T-helper 1 cell (primary cell): ENCODE measurements at regions not wholly inside any gene's neighbourhood (a gene's known extent, or its start where the extent isn't known, plus 50 kb on each side); places are given as distances from the start of the nearest gene placed in this dataset.

Experiments
- DNase-seq, 5 donors: peaks; one replicate each; pipeline ENCODE4 v3.0.0-alpha.2; 2012 to 2020

DNA sequence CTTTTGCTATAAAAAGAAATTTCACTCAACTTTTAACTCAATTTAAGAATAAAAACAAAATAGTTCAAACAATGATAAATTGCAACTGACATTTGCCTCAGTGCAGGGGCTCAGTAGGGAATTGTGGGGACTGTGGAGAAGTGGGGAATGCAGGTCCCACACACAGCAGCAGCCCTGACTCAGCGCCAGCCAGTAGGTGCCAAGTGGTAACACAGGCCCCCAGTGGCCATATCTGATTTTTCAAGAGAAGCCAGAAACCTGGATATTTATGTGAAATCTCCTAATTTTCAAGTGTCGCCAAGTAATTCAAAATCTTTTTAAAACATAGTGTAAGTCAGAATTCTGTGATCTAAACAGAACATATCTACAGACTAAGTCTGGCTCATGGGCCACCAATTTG is 186.3 kb downstream of the EN1 start:
- no peak for DNase-seq

DNA sequence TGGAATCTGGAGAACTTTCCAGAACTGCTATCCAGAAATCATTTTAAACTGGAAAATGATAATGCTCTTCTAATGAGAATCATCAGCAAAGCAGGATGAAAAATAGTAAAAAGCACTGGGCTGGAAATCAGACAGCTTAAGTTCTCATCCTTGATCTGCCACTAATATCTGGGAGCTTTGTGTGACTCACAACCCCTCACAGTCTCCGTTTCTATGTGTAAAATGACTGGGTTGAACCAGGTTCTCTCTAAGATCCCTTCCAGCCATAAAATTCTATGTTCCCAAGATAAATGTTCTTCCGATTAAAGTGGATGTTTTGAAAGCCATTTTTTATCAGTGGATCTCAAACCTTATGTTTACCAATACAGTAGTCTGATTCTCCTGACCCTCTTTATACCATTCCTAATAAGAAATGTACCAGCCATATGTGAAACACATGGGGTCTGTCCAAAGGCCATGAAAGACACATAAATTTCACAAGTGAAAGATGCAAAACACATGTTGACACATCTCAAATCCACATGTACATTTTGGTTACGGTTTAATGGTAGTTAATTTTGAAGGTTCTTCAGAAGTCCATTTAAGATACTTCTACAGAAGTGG is 188.8 kb downstream of the EN1 start:
- DNase-seq, result no peak

DNA sequence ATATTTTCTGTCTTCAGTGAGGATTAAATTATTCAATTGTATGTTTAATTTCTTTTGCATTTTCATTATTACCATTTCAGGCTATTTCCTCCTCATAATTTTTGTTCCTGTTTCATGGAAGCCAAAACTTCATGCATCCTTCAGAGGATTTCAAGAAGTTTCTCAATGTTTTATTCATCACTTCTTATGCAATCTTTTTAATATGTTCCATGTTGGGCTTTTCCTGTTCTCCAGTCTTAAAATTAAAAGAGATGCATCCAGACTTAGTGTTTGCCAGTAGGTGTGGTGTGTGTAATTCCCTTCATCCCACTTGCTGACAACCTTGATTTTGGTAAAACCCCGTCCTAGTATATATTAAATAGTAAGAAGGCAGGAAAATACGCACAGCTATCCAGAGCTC is 190.0 kb downstream of the EN1 start:
- DNase-seq, result no peak

- DNase-seq, result no peak
Measured at GRCh38 chr2:118654945-118655344, 192.5 kb downstream of the EN1 start.

- no peak for DNase-seq
Measured at GRCh38 chr2:118650327-118650726, 197.1 kb downstream of the EN1 start.

DNA sequence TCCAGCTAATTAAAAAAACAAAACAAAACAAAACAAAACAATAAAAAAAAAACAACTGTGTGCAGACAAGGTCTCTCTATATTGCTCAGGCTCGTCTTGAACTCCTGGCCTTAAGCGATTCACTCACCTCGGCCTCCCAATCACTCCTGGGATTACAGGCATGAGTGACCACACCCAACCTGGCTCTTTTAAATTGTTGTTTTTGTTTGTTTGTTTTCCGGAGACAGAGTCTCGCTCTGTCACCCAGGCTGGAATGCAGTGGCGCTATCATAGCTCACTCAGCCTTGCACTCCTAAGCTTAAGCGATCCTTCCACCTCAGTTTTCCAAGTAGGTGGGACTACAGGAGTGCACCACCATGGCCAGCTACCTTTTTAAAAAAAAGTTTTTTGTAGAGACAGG is 201.6 kb downstream of the EN1 start:
- no peak for DNase-seq

GRCh38 chr2:118644190-118644589 is 203.3 kb downstream of the EN1 start:
- no peak for DNase-seq

DNA sequence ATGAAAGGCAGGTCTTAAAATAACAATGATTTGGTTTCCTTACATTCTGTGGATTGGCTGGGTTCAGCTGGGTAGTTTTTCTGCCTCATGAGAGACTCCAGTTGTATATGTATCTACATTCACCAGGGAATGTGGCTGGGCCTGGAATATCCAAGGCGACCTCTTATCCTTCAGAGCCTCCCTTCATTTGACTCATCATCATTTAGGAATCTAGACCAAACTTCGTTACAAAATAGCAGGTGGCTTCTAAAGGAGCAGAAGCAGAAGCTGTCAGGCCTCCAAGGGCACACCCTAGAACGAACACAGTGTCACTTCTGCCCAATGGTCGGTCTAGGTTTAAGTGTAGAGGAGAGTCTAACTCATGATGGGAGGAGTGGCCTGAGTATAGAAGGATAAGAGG is 204.2 kb downstream of the EN1 start:
- no peak for DNase-seq

DNA sequence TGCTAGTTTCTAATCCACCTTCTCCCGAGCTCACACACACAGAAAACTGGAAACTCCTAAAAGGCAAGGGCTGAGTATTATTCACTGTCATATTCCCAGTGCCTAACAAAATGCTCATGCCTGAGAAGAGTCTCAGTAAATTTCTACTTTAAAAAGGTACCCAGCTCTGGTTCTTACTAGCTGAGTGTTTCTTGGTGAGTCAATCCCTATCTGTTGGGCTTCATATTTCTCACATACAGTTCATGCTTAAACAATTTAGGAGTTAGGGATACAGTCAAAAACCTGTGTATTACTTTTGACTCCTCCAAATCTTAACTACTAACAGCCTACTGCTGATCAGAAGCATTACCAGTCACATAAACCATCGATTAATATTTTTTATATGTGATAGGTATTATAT is 204.9 kb downstream of the EN1 start:
- no peak for DNase-seq

- DNase-seq, result no peak
Measured at GRCh38 chr2:118641711-118642110, 205.7 kb downstream of the EN1 start.

- no peak for DNase-seq
Measured at GRCh38 chr2:118639371-118639770, 208.1 kb downstream of the EN1 start.

DNA sequence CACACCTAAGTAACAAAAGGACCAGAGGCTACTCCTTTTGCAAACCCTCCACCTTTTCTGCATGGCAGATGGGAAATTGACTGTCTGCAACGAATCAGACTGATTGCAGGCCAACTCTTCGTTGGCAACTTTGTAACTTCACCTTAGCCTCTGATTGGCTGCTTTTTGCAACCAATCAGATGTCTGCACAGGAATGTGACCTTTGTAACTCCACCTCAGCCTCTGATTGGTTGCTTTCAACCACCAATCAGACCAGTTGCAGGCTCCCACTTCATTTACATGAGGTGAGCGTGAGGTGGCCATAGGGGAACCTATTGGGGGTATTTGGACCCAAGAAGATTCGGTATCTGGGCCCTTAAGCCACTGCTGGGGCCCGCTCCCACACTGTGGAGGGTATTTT is 209.0 kb downstream of the EN1 start:
- DNase-seq, result no peak

DNA sequence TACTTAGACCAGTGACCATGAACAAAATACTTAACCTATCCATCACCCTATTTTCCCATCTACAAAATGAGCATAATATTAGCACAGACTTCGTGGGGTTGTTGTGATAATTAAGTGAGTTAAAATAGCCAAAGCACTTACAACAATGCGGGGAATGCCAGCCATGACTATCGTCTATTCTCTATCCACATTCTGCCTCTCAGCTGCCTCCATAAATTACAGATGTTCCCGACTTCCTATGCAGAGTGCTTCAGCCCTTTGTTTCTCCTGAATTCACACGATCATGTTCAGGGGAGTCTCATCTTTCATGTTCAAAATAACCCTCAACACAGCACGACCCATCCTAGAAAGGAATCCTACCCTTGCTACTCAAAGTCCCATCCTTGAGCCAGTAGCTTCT is 211.6 kb downstream of the EN1 start:
- DNase-seq, result no peak

DNA sequence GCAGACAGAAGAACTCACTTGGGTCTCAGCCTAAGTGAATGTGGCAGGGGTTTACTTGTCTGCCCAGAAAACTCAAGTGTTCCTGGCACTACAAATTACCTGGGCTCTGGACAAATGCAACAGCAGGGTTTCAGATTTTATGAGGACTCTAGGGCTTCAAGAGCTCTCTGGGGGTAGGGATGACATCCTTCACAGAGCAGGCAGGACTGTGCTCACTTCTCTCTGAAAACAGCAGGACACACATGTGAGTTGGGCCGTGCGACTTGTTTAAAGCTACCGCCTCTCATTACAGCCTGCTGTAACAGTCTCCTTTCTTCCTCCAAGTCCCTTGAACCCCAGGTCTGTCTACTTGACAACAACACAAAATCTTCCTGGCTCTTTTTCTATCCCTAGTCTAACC is 212.6 kb downstream of the EN1 start:
- no peak for DNase-seq

DNA sequence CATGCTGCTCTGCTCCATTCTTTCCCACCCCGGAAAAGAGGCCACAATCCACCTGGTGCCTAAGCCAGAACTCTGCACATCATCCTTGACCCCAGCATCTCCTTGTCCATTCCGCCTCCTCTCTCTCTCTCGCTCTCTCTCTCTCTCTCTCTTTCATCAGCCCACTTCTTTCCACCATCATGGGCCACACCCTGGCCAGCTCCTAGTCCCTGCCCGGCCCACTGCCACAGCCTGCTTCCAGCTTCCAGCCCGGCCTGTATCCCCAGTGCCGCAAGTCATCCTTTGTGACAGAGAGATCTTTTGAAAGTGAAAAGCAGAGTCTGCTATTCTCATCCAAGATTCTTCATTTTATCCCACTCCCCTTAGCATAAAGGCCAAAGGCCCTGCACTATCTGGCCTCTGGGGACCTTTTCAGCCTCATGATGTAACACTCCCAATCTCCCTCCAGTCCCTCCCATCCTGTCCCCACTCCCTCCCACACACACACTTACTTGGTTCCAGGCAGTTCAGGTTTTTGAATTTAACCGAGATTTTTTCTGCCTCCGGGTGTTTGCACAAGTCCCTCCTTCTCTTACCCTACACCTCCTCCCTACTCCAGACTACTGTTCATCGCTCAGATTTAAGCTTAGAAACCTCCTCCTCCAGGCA is 214.0 kb downstream of the EN1 start:
- DNase-seq, result no peak

GRCh38 chr2:118632921-118633320 is 214.5 kb downstream of the EN1 start:
- DNase-seq, result no peak

- DNase-seq, result no peak
Measured at GRCh38 chr2:118627156-118627555, 220.3 kb downstream of the EN1 start.

- no peak for DNase-seq
Measured at GRCh38 chr2:118622913-118623312, 224.5 kb downstream of the EN1 start.

DNA sequence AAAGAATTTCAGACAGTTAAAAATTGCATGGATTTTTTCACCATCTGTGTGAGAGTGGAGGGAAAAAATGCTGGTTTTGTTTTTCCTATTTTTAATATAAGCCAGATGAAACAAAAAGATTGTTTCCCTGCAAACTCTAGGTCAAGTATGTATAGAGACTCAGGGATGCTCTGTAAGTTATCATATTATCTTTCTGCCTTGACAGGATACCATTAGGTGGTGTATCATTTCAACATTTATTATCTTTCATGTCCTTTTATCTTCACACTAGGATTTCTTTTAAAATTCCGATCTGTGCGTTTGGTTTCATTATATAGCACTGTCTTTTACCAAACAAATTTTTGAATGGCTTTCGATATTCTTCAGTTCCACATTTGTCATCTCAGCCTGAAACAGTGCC is 225.3 kb downstream of the EN1 start:
- DNase-seq, result no peak

- no peak for DNase-seq
Measured at GRCh38 chr2:118618279-118618678, 229.2 kb downstream of the EN1 start.

GRCh38 chr2:118616432-118616831 is 231.0 kb downstream of the EN1 start:
- no peak for DNase-seq

GRCh38 chr2:118614841-118615271 is 232.6 kb downstream of the EN1 start:
- DNase-seq, result no peak

- no peak for DNase-seq
Measured at GRCh38 chr2:118613737-118614136, 233.7 kb downstream of the EN1 start.

GRCh38 chr2:118611691-118612090 is 235.8 kb downstream of the EN1 start:
- no peak for DNase-seq

DNA sequence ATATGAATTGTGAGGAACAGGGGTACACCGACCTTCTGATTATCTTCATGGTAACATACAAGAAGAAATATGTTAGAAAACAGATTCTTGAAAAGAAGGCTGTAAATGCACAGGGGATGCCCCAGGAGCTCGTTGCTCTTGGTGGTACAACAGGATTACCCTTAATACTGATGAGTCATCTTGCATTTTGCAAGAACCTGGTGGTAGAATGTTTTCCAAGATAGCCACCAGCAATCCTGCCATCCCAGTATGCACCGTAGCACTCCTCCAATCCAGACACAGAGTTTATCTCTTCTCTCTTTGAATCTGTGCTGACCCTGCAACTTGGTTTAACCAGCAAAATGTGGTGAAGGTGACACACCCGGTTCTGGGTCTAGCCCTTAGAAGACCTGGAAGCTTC is 238.3 kb downstream of the EN1 start:
- DNase-seq, result no peak
